ENCODE measurements at regions not wholly inside any gene's neighbourhood (a gene's known extent, or its start where the extent isn't known, plus 50 kb on each side); places are given as distances from the start of the nearest gene placed in this dataset.

GRCh38 chr9:106593201-106593600 is 269.8 kb upstream of the ZNF462 start:
- TF ChIP-seq CTCF (conservative IDR thresholded peaks at IDR 0.05; ENCODE audit: low read length) (no peak), EZH2phosphoT487 (IDR thresholded peaks at IDR 0.05; ENCODE audit: borderline replicate concordance, low read depth, low read length) (no peak)
